ENCODE measurements at regions not wholly inside any gene's neighbourhood (a gene's known extent, or its start where the extent isn't known, plus 50 kb on each side); places are given as distances from the start of the nearest gene placed in this dataset.

- no peak for DNase-seq (ENCODE audit: low spot score)
These were observed 50.6 kb upstream of the SLC45A1 start for GRCh38 chr1:8267307-8267706.

- DNase-seq (ENCODE audit: low spot score): no peak
These were observed 51.3 kb upstream of the SLC45A1 start for GRCh38 chr1:8266436-8267165.

GRCh38 chr1:8263791-8264190, 54.1 kb upstream of the SLC45A1 start:
- DNase-seq (ENCODE audit: low spot score): no peak

GRCh38 chr1:8261398-8261762, 56.5 kb upstream of the SLC45A1 start:
- no peak for DNase-seq (ENCODE audit: low spot score)

GRCh38 chr1:8259498-8260290, 58.2 kb upstream of the SLC45A1 start:
- peak; percentile 76 for DNase-seq (ENCODE audit: low spot score)

GRCh38 chr1:8257621-8258020, 60.3 kb upstream of the SLC45A1 start:
- no peak for DNase-seq (ENCODE audit: low spot score)

GRCh38 chr1:8256321-8256720, 61.6 kb upstream of the SLC45A1 start:
- no peak for DNase-seq (ENCODE audit: low spot score)

- no peak for DNase-seq (ENCODE audit: low spot score)
These were observed 62.2 kb upstream of the SLC45A1 start for GRCh38 chr1:8255712-8256111.

GRCh38 chr1:8252266-8252951, 65.5 kb upstream of the SLC45A1 start:
- DNase-seq (ENCODE audit: low spot score): no peak

- DNase-seq (ENCODE audit: low spot score): no peak
These were observed 66.3 kb upstream of the SLC45A1 start for GRCh38 chr1:8251635-8252034.

- no peak for DNase-seq (ENCODE audit: low spot score)
These were observed 68.1 kb upstream of the SLC45A1 start for GRCh38 chr1:8249838-8250237.

- no peak for DNase-seq (ENCODE audit: low spot score)
These were observed 70.0 kb upstream of the SLC45A1 start for GRCh38 chr1:8247811-8248436.

GRCh38 chr1:8244304-8244703, 73.6 kb upstream of the SLC45A1 start:
- DNase-seq (ENCODE audit: low spot score): no peak

- DNase-seq (ENCODE audit: low spot score): no peak
These were observed 75.4 kb upstream of the SLC45A1 start for GRCh38 chr1:8242498-8242897.

- DNase-seq (ENCODE audit: low spot score): peak; percentile 75
These were observed 76.4 kb upstream of the SLC45A1 start for GRCh38 chr1:8241417-8242014.

- peak; percentile 44 for DNase-seq (ENCODE audit: low spot score)
These were observed 78.4 kb upstream of the SLC45A1 start for GRCh38 chr1:8239306-8240023.

GRCh38 chr1:8239039-8239305, 78.9 kb upstream of the SLC45A1 start:
- DNase-seq (ENCODE audit: low spot score): no peak

- no peak for DNase-seq (ENCODE audit: low spot score)
These were observed 79.5 kb upstream of the SLC45A1 start for GRCh38 chr1:8238141-8239038.

- DNase-seq (ENCODE audit: low spot score): no peak
These were observed 85.7 kb upstream of the SLC45A1 start for GRCh38 chr1:8232036-8232757.

- no peak for DNase-seq (ENCODE audit: low spot score)
These were observed 87.7 kb upstream of the SLC45A1 start for GRCh38 chr1:8230292-8230621.

All from mucosa of gallbladder (tissue), 1 donor.